ENCODE measurements at regions not wholly inside any gene's neighbourhood (a gene's known extent, or its start where the extent isn't known, plus 50 kb on each side); places are given as distances from the start of the nearest gene placed in this dataset.

GRCh38 chr6:12596731-12597130, 119.8 kb upstream of the PHACTR1 start:
- H3K27ac ChIP-seq (ENCODE audit: low read depth, low read length): no peak overlapping the region
- H3K27me3 ChIP-seq (ENCODE audit: low read length): no peaks in the 10 kb centered on the region
- H3K4me3 ChIP-seq (ENCODE audit: insufficient read depth, low read length, poor library complexity, severe bottlenecking): no peak overlapping the region
- no peaks in the 10 kb centered on the region for H3K9me2 ChIP-seq (replicated peaks; ENCODE audit: insufficient read depth, low read length)
- H3K4me2 ChIP-seq (ENCODE audit: low read depth, low read length, poor library complexity, severe bottlenecking): no peak overlapping the region
- H3K9ac ChIP-seq (ENCODE audit: low read length): no peak overlapping the region
- no peaks in the 10 kb centered on the region for H3K9me3 ChIP-seq (ENCODE audit: insufficient read depth, low read length)
- no peaks in the 10 kb centered on the region for H3K36me3 ChIP-seq (ENCODE audit: low read length)
- no peak for TF ChIP-seq EZH2phosphoT487 (conservative IDR thresholded peaks at IDR 0.05; ENCODE audit: low read length)
- TF ChIP-seq, protein P1, sequence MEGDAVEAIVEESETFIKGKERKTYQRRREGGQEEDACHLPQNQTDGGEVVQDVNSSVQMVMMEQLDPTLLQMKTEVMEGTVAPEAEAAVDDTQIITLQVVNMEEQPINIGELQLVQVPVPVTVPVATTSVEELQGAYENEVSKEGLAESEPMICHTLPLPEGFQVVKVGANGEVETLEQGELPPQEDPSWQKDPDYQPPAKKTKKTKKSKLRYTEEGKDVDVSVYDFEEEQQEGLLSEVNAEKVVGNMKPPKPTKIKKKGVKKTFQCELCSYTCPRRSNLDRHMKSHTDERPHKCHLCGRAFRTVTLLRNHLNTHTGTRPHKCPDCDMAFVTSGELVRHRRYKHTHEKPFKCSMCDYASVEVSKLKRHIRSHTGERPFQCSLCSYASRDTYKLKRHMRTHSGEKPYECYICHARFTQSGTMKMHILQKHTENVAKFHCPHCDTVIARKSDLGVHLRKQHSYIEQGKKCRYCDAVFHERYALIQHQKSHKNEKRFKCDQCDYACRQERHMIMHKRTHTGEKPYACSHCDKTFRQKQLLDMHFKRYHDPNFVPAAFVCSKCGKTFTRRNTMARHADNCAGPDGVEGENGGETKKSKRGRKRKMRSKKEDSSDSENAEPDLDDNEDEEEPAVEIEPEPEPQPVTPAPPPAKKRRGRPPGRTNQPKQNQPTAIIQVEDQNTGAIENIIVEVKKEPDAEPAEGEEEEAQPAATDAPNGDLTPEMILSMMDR (IDR thresholded peaks at IDR 0.05; ENCODE audit: insufficient read depth, low read length, poor library complexity, severe bottlenecking): no peak
- no peaks in the 10 kb centered on the region for H3K79me2 ChIP-seq (ENCODE audit: insufficient read depth, low read length)
- H3F3A ChIP-seq (ENCODE audit: insufficient read depth): no peaks in the 10 kb centered on the region
- H4K20me1 ChIP-seq (ENCODE audit: low read depth, low read length): no peaks in the 10 kb centered on the region
- no peak overlapping the region for H2AFZ ChIP-seq (ENCODE audit: low read depth, low read length, severe bottlenecking)

GRCh38 chr6:12598919-12599318, 117.6 kb upstream of the PHACTR1 start:
- H4K20me1 ChIP-seq (ENCODE audit: low read depth, low read length): no peaks in the 10 kb centered on the region
- H3K9me2 ChIP-seq (replicated peaks; ENCODE audit: insufficient read depth, low read length): no peaks in the 10 kb centered on the region
- H3K9ac ChIP-seq (ENCODE audit: low read length): no peak overlapping the region
- TF ChIP-seq, protein P1 (IDR thresholded peaks at IDR 0.05; ENCODE audit: insufficient read depth, low read length, poor library complexity, severe bottlenecking): no peak
- no peak for TF ChIP-seq EZH2phosphoT487 (conservative IDR thresholded peaks at IDR 0.05; ENCODE audit: low read length)
- no peaks in the 10 kb centered on the region for H3F3A ChIP-seq (ENCODE audit: insufficient read depth)
- H2AFZ ChIP-seq (ENCODE audit: low read depth, low read length, severe bottlenecking): no peak overlapping the region
- H3K27me3 ChIP-seq (ENCODE audit: low read length): no peaks in the 10 kb centered on the region
- H3K4me3 ChIP-seq (ENCODE audit: insufficient read depth, low read length, poor library complexity, severe bottlenecking): no peak overlapping the region
- H3K9me3 ChIP-seq (ENCODE audit: insufficient read depth, low read length): no peaks in the 10 kb centered on the region
- no peak overlapping the region for H3K27ac ChIP-seq (ENCODE audit: low read depth, low read length)
- H3K4me2 ChIP-seq (ENCODE audit: low read depth, low read length, poor library complexity, severe bottlenecking): no peak overlapping the region
- no peaks in the 10 kb centered on the region for H3K79me2 ChIP-seq (ENCODE audit: insufficient read depth, low read length)
- no peaks in the 10 kb centered on the region for H3K36me3 ChIP-seq (ENCODE audit: low read length)

GRCh38 chr6:12601881-12602280, 114.7 kb upstream of the PHACTR1 start:
- Histone ChIP-seq H3K79me2 (ENCODE audit: insufficient read depth, low read length) (no peaks in the 10 kb centered on the region), H3K9me2 (replicated peaks; ENCODE audit: insufficient read depth, low read length) (no peaks in the 10 kb centered on the region), H3K9me3 (ENCODE audit: insufficient read depth, low read length) (no peaks in the 10 kb centered on the region), H3F3A (ENCODE audit: insufficient read depth) (no peaks in the 10 kb centered on the region), H3K27me3 (ENCODE audit: low read length) (no peaks in the 10 kb centered on the region), H3K4me2 (ENCODE audit: low read depth, low read length, poor library complexity, severe bottlenecking) (no peak overlapping the region), H4K20me1 (ENCODE audit: low read depth, low read length) (no peaks in the 10 kb centered on the region), H3K27ac (ENCODE audit: low read depth, low read length) (no peak overlapping the region), H3K36me3 (ENCODE audit: low read length) (no peaks in the 10 kb centered on the region), H2AFZ (ENCODE audit: low read depth, low read length, severe bottlenecking) (no peak overlapping the region), H3K9ac (ENCODE audit: low read length) (no peak overlapping the region), H3K4me3 (ENCODE audit: insufficient read depth, low read length, poor library complexity, severe bottlenecking) (no peak overlapping the region)
- TF ChIP-seq EZH2phosphoT487 (conservative IDR thresholded peaks at IDR 0.05; ENCODE audit: low read length): 0 out of 2 replicates have a peak, but pooled peaks have one; percentile 34
- TF ChIP-seq, protein P1 (IDR thresholded peaks at IDR 0.05; ENCODE audit: insufficient read depth, low read length, poor library complexity, severe bottlenecking): no peak
